ENCODE measurements at regions not wholly inside any gene's neighbourhood (a gene's known extent, or its start where the extent isn't known, plus 50 kb on each side); places are given as distances from the start of the nearest gene placed in this dataset.
A peak's percentile ranks its signal among the peaks of the same experiment; 100 is the strongest.

DNA sequence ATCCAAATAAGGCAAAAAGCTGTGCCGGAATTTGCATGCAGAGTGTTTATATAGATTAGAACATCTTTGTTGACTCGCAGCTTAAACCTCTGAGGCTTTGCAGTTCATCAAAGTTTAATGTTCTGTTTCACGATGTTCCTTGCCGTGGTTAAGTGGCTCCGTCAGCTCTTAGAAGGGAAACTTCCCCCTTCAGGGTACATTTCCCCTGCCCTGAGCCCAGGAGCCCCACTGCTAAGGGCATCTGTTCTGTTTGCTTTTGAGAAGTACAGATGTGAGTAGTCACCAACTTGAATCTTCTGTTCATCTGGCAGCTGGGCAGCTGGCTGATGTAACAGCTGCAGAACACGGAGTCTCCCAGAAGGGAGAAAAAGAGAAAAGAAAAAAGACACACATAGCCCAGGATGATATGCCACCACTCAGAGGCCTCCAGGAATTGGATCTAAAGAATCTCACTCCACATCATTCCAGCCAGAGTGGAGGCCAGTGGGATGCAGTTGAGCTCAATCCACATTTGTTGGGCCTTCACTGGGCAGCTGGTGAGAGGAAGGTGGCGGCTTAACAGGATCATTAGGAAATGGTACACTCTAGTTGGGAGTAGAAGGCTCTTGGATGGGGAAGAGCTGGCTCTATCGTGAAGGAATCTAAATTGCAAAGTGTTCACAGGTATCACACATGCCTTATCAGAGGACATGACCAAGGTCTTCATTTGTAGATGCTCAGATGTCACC lies 178.7 kb upstream of the RBPJ start:
- ATAC-seq (ENCODE audit: low FRiP score) = peak; percentile 26
- WGBS, 2 donors = 87 to 89% methylated on average over 8 of the region's 8 CpGs
- no peak overlapping the region for H3K27ac ChIP-seq (ENCODE audit: low read depth in 1 of 2, low read length in 2 of 2)
- DNase-seq = peak in 1 of 2 donors; percentile 75
- H3K36me3 ChIP-seq (ENCODE audit: control insufficient read depth in 1 of 2, insufficient read depth in 2 of 2, low read length in 1 of 2) = no peaks in the 10 kb centered on the region
- intact Hi-C loops (cut with DNase I) = no loop called here
- H3K4me1 ChIP-seq (ENCODE audit: control insufficient read depth in 1 of 2, insufficient read depth in 2 of 2, low read length in 2 of 2) = no peaks in the 10 kb centered on the region
- H3K27me3 ChIP-seq (ENCODE audit: control insufficient read depth in 1 of 2, insufficient read depth in 2 of 2, low read length in 1 of 2) = no peaks in the 10 kb centered on the region
- H3K4me3 ChIP-seq (ENCODE audit: low read length in 2 of 2) = no peak overlapping the region
- no peaks in the 10 kb centered on the region for H3K9me3 ChIP-seq (ENCODE audit: control insufficient read depth, low read length)

DNA sequence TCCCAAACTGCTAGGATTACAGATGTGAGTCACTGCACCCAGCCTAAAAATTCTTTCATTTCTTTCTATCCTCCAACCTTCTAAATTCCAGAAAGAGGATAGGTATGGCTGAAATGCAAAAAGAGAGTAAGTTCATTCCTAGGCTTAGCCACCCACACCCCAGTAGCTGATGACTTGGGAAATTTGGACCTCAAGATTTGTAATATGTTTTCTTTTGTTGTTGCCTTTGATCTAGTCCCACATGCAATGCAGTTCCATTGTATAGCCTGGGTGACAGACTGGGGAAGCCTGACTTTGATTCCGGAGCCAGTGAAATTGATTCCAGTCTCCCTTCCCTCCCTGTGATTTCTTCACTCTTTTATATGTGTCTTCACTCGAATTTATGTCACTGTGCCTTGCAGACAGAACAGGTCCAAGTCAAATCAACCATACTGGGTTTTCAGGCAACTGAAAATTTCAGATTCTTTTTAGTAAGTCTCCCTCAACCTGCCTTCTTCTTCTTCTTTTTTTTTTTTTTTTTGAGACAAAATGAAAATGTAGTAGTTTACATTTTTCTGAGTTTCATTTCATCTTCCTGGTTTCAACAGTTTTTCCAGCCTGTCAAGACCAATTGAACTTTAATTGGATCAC lies 176.2 kb upstream of the RBPJ start:
- no peak for ATAC-seq (ENCODE audit: low FRiP score)
- H3K4me3 ChIP-seq (ENCODE audit: low read length in 2 of 2) = no peak overlapping the region
- WGBS, 2 donors = 69 to 82% methylated on average over 2 of the region's 2 CpGs
- H3K27me3 ChIP-seq (ENCODE audit: control insufficient read depth in 1 of 2, insufficient read depth in 2 of 2, low read length in 1 of 2) = no peaks in the 10 kb centered on the region
- no peak for DNase-seq
- intact Hi-C loops (cut with DNase I) = no loop called here
- no peaks in the 10 kb centered on the region for H3K9me3 ChIP-seq (ENCODE audit: control insufficient read depth, low read length)
- H3K4me1 ChIP-seq (ENCODE audit: control insufficient read depth in 1 of 2, insufficient read depth in 2 of 2, low read length in 2 of 2) = no peaks in the 10 kb centered on the region
- no peaks in the 10 kb centered on the region for H3K36me3 ChIP-seq (ENCODE audit: control insufficient read depth in 1 of 2, insufficient read depth in 2 of 2, low read length in 1 of 2)
- no peak overlapping the region for H3K27ac ChIP-seq (ENCODE audit: low read depth in 1 of 2, low read length in 2 of 2)

DNA sequence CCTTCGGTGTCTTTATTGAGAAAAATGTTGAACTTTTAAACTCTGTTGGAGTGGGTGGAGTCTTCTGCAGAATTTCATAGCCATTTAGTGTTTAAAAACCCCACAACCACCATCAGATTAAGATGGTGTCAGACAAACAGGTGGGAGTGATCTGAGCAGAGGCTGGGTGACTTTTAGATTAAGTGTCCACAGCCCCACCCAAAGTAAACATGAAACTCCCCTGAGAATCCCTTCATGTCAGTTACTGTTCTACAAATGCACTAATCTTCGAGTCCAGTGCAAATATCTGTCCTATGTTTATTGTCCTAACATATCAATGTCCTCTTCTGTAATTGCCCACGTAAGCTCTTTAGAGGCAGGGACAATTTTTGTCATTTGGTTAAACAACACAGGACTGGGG lies 175.6 kb upstream of the RBPJ start:
- no peaks in the 10 kb centered on the region for H3K4me1 ChIP-seq (ENCODE audit: control insufficient read depth in 1 of 2, insufficient read depth in 2 of 2, low read length in 2 of 2)
- WGBS, 2 donors = 27 to 31% methylated on average over 3 of the region's 3 CpGs
- peaks cover under 1% of the 10 kb centered on the region for H3K9me3 ChIP-seq (ENCODE audit: control insufficient read depth, low read length)
- no peaks in the 10 kb centered on the region for H3K36me3 ChIP-seq (ENCODE audit: control insufficient read depth in 1 of 2, insufficient read depth in 2 of 2, low read length in 1 of 2)
- no peak overlapping the region for H3K27ac ChIP-seq (ENCODE audit: low read depth in 1 of 2, low read length in 2 of 2)
- no peak for ATAC-seq (ENCODE audit: low FRiP score)
- H3K4me3 ChIP-seq (ENCODE audit: low read length in 2 of 2) = no peak overlapping the region
- H3K27me3 ChIP-seq (ENCODE audit: control insufficient read depth in 1 of 2, insufficient read depth in 2 of 2, low read length in 1 of 2) = peaks cover 0 to 1% of the 10 kb centered on the region in 2 donors
- intact Hi-C loops (cut with DNase I) = no loop called here
- DNase-seq = no peak

DNA sequence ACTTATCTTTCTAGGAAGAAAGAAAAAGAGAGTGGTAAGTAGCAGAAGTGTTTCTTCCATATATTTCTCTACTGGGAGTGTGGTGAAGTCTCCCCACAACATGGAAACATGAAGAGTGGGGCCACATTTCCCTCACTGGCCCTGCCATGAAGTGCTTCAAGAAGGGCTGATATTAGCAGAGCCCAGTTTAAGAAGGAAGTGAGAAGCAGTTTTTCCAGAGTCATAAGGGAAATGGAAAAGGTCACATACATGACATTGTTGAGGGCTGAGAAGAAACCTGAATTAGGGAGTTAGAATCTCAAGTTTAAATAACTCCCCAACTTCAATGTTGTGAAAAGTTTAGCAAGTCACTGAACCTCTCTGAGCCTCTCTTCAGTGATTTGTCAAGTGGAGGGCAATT lies 171.9 kb upstream of the RBPJ start:
- H3K4me1 ChIP-seq (ENCODE audit: control insufficient read depth in 1 of 2, insufficient read depth in 2 of 2, low read length in 2 of 2) = no peaks in the 10 kb centered on the region
- H3K4me3 ChIP-seq (ENCODE audit: low read length in 2 of 2) = no peak overlapping the region
- no peak for ATAC-seq (ENCODE audit: low FRiP score)
- peaks cover 2% of the 10 kb centered on the region for H3K9me3 ChIP-seq (ENCODE audit: control insufficient read depth, low read length)
- no peak for DNase-seq
- peaks cover 0 to 3% of the 10 kb centered on the region in 2 donors for H3K27me3 ChIP-seq (ENCODE audit: control insufficient read depth in 1 of 2, insufficient read depth in 2 of 2, low read length in 1 of 2)
- intact Hi-C loops (cut with DNase I) = no loop called here
- no peaks in the 10 kb centered on the region for H3K36me3 ChIP-seq (ENCODE audit: control insufficient read depth in 1 of 2, insufficient read depth in 2 of 2, low read length in 1 of 2)
- no peak overlapping the region for H3K27ac ChIP-seq (ENCODE audit: low read depth in 1 of 2, low read length in 2 of 2)

DNA sequence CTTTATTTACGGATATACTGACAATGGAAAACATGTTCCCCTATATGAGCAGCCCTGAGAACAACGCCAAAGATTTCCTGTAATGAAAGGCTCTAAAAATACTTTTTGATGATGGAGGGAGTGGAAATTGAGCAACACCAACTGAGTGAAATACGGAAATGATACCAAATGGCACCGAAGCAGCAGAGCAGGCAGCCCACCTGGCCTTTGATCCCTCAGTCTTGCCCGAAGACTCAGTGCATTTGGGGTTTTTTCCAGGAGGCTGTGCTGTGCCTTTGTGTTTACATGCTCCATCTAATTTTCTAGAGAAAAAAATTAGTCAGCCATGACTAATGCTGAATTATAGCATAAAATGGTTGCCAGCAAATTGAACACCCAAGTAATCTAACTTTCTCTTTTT lies 169.9 kb upstream of the RBPJ start:
- ATAC-seq (ENCODE audit: low FRiP score) = no peak
- Histone ChIP-seq H3K27ac (ENCODE audit: low read depth in 1 of 2, low read length in 2 of 2) (no peak overlapping the region), H3K4me3 (ENCODE audit: low read length in 2 of 2) (no peak overlapping the region), H3K9me3 (ENCODE audit: control insufficient read depth, low read length) (peaks cover 2% of the 10 kb centered on the region), H3K36me3 (ENCODE audit: control insufficient read depth in 1 of 2, insufficient read depth in 2 of 2, low read length in 1 of 2) (no peaks in the 10 kb centered on the region), H3K27me3 (ENCODE audit: control insufficient read depth in 1 of 2, insufficient read depth in 2 of 2, low read length in 1 of 2) (peaks cover 0 to 3% of the 10 kb centered on the region in 2 donors), H3K4me1 (ENCODE audit: control insufficient read depth in 1 of 2, insufficient read depth in 2 of 2, low read length in 2 of 2) (no peaks in the 10 kb centered on the region)
- WGBS, 2 donors = 79 to 85% methylated on average over 5 of the region's 5 CpGs
- DNase-seq = no peak
- intact Hi-C loops (cut with DNase I) = no loop called here

DNA sequence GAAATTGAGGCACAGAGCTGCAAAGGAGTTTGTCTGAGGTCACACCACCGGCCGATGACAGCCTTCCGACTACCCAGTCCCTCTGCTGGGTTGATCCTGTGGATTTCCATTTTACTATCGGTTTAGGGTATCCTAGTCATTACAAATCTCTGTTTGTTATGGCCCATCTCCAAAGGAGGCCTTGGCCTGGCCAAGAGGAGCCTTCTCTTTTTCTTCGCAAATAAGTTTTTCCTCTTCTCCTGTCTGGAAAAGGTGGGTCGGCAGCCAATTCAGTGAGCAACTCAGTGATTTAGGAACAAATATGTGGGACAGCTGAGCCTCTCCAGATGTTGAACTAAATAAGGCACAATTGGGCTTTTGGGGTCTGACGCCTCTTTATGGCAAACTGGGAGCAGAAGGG lies 169.2 kb upstream of the RBPJ start:
- DNase-seq = peak in 1 of 2 donors; percentile 53
- ATAC-seq (ENCODE audit: low FRiP score) = peak; percentile 28
- H3K4me3 ChIP-seq (ENCODE audit: low read length in 2 of 2) = no peak overlapping the region
- no peak overlapping the region for H3K27ac ChIP-seq (ENCODE audit: low read depth in 1 of 2, low read length in 2 of 2)
- intact Hi-C loops (cut with DNase I) = no loop called here
- 62 to 69% methylated on average over 7 of the region's 7 CpGs for WGBS, 2 donors
- peaks cover 2% of the 10 kb centered on the region for H3K9me3 ChIP-seq (ENCODE audit: control insufficient read depth, low read length)
- H3K4me1 ChIP-seq (ENCODE audit: control insufficient read depth in 1 of 2, insufficient read depth in 2 of 2, low read length in 2 of 2) = no peaks in the 10 kb centered on the region
- no peaks in the 10 kb centered on the region for H3K36me3 ChIP-seq (ENCODE audit: control insufficient read depth in 1 of 2, insufficient read depth in 2 of 2, low read length in 1 of 2)
- H3K27me3 ChIP-seq (ENCODE audit: control insufficient read depth in 1 of 2, insufficient read depth in 2 of 2, low read length in 1 of 2) = peaks cover 0 to 3% of the 10 kb centered on the region in 2 donors

DNA sequence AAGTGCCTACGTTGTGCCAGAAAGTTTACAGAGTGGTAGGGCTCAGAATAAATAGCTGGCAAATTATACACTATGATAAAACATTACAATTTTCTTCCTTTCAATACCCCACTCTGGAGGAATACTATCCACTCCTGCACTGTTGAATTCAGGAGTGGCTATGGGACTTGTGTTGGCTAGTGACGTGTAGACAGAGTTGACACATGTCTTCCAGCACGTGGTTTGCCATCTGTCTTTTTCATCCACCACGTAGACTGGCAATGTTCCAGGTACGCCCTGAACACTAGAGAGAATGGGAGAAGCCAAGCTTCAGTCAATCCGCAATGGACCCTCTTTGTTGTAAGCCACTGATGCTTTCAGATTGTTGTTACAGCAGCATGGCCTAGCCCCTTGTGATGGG lies 168.8 kb upstream of the RBPJ start:
- Histone ChIP-seq H3K4me1 (ENCODE audit: control insufficient read depth in 1 of 2, insufficient read depth in 2 of 2, low read length in 2 of 2) (no peaks in the 10 kb centered on the region), H3K27me3 (ENCODE audit: control insufficient read depth in 1 of 2, insufficient read depth in 2 of 2, low read length in 1 of 2) (peaks cover 0 to 3% of the 10 kb centered on the region in 2 donors), H3K9me3 (ENCODE audit: control insufficient read depth, low read length) (peaks cover 2% of the 10 kb centered on the region), H3K27ac (ENCODE audit: low read depth in 1 of 2, low read length in 2 of 2) (no peak overlapping the region), H3K4me3 (ENCODE audit: low read length in 2 of 2) (no peak overlapping the region), H3K36me3 (ENCODE audit: control insufficient read depth in 1 of 2, insufficient read depth in 2 of 2, low read length in 1 of 2) (no peaks in the 10 kb centered on the region)
- no peak for ATAC-seq (ENCODE audit: low FRiP score)
- 52 to 59% methylated on average over 6 of the region's 6 CpGs for WGBS, 2 donors
- intact Hi-C loops (cut with DNase I) = no loop called here
- no peak for DNase-seq

DNA sequence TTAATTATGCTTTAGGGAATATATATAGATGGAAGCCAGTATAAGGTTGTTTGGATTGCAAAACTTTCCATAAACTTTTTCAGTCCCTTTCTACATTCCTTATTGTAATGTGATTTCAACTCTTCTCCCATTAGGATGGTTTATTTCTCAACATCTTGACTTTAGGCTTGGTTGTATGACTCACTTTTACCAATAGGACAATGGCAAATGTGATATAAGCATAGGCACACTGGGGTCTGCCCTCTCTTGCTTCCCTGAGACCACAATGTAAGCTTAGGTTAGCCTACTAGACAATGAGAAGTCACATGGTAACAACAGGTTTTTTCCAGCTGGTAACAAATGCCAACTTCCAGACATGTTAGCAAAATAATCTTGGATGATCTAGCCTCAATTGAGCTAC lies 163.3 kb upstream of the RBPJ start:
- H3K4me3 ChIP-seq (ENCODE audit: low read length in 2 of 2) = no peak overlapping the region
- intact Hi-C loops (cut with DNase I) = no loop called here
- no peaks in the 10 kb centered on the region for H3K9me3 ChIP-seq (ENCODE audit: control insufficient read depth, low read length)
- H3K27ac ChIP-seq (ENCODE audit: low read depth in 1 of 2, low read length in 2 of 2) = no peak overlapping the region
- DNase-seq = no peak
- no peak for ATAC-seq (ENCODE audit: low FRiP score)
- H3K36me3 ChIP-seq (ENCODE audit: control insufficient read depth in 1 of 2, insufficient read depth in 2 of 2, low read length in 1 of 2) = no peaks in the 10 kb centered on the region
- H3K27me3 ChIP-seq (ENCODE audit: control insufficient read depth in 1 of 2, insufficient read depth in 2 of 2, low read length in 1 of 2) = no peaks in the 10 kb centered on the region
- H3K4me1 ChIP-seq (ENCODE audit: control insufficient read depth in 1 of 2, insufficient read depth in 2 of 2, low read length in 2 of 2) = no peaks in the 10 kb centered on the region

DNA sequence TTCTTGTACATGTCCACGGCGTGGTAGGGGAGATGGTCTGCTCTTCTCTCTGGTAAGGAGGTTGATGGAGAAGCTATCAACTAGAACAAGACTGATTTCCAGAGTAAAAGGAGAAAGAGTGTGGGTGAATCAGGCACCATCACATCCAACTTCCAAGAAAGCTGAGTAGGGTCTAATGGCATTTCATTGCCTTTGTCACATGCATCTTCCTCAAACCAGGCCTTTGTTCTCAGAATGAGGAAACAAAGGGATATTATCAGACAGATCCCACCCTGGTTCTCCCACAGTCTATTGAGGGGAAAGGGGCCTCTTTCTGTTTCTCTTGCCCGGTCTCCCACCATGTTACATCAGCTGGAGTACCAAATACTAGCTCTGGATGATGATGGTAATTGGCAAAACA lies 160.2 kb upstream of the RBPJ start:
- ATAC-seq (ENCODE audit: low FRiP score) = no peak
- H3K27me3 ChIP-seq (ENCODE audit: control insufficient read depth in 1 of 2, insufficient read depth in 2 of 2, low read length in 1 of 2) = no peaks in the 10 kb centered on the region
- H3K4me3 ChIP-seq (ENCODE audit: low read length in 2 of 2) = no peak overlapping the region
- no peaks in the 10 kb centered on the region for H3K36me3 ChIP-seq (ENCODE audit: control insufficient read depth in 1 of 2, insufficient read depth in 2 of 2, low read length in 1 of 2)
- no peak overlapping the region for H3K27ac ChIP-seq (ENCODE audit: low read depth in 1 of 2, low read length in 2 of 2)
- intact Hi-C loops (cut with DNase I) = no loop called here
- WGBS, 2 donors = 97 to 98% methylated on average over 3 of the region's 3 CpGs
- no peak for DNase-seq
- no peaks in the 10 kb centered on the region for H3K9me3 ChIP-seq (ENCODE audit: control insufficient read depth, low read length)
- H3K4me1 ChIP-seq (ENCODE audit: control insufficient read depth in 1 of 2, insufficient read depth in 2 of 2, low read length in 2 of 2) = no peaks in the 10 kb centered on the region

Data from aorta (tissue), 5 donors.